ENCODE measurements at regions not wholly inside any gene's neighbourhood (a gene's known extent, or its start where the extent isn't known, plus 50 kb on each side); places are given as distances from the start of the nearest gene placed in this dataset.

DNA sequence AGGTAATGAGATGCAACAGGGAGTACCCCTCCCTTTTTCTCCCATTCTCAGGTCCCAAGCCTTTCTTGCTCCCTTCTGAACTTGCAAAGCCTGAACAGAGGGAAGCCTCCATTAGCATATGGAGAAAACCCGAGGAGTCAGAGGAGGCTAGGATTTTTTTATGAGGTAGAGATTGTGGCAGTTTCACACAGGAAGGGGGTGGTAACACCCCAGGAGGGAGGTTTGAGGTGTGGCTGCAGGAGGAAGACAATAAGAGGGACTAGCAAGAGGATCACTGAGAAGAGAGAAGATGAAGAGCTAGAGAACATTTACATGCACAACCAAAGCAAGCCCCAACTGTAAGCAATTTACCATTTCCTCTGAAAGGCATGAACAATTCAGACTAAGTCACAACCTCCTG is 322.7 kb downstream of the SV2B start:
- TF ChIP-seq, protein P1, sequence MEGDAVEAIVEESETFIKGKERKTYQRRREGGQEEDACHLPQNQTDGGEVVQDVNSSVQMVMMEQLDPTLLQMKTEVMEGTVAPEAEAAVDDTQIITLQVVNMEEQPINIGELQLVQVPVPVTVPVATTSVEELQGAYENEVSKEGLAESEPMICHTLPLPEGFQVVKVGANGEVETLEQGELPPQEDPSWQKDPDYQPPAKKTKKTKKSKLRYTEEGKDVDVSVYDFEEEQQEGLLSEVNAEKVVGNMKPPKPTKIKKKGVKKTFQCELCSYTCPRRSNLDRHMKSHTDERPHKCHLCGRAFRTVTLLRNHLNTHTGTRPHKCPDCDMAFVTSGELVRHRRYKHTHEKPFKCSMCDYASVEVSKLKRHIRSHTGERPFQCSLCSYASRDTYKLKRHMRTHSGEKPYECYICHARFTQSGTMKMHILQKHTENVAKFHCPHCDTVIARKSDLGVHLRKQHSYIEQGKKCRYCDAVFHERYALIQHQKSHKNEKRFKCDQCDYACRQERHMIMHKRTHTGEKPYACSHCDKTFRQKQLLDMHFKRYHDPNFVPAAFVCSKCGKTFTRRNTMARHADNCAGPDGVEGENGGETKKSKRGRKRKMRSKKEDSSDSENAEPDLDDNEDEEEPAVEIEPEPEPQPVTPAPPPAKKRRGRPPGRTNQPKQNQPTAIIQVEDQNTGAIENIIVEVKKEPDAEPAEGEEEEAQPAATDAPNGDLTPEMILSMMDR (IDR thresholded peaks at IDR 0.05; ENCODE audit: low read depth, low read length): no peak
- no peak for TF ChIP-seq POLR2A (IDR thresholded peaks at IDR 0.05; ENCODE audit: extremely low read depth, insufficient read length)

Data from NB4 (cell line).